ENCODE measurements at regions not wholly inside any gene's neighbourhood (a gene's known extent, or its start where the extent isn't known, plus 50 kb on each side); places are given as distances from the start of the nearest gene placed in this dataset.

- CTCF ChIA-PET, result no interaction called here
- Histone ChIP-seq H3K4me3 (ENCODE audit: control insufficient read depth in 1 of 2, extremely low read depth in 1 of 2, low read length in 1 of 2) (no peak overlapping the region), H3K9me3 (no peaks in the 10 kb centered on the region), H3K4me1 (ENCODE audit: control insufficient read depth in 1 of 2, extremely low read depth in 1 of 2, insufficient read depth in 2 of 2, low read length in 2 of 2) (no peaks in the 10 kb centered on the region), H3K36me3 (ENCODE audit: control insufficient read depth in 2 of 2, extremely low read depth in 1 of 2, insufficient read depth in 1 of 2, low read length in 1 of 2) (no peaks in the 10 kb centered on the region), H3K27me3 (replicated peaks in 1 of 2; ENCODE audit: control insufficient read depth in 2 of 2, extremely low read depth in 1 of 2, insufficient read depth in 2 of 2, low read length in 1 of 2) (no peaks in the 10 kb centered on the region), H3K27ac (ENCODE audit: low read length) (no peak overlapping the region)
- no peak overlapping the region for H3K27ac Mint-ChIP-seq
- peaks cover 0 to 3% (median 3%) of the 10 kb centered on the region in 3 donors for H3K9me3 Mint-ChIP-seq
- H3K4me3 Mint-ChIP-seq, result no peak overlapping the region
- DNase-seq (no peak), ATAC-seq (replicated peaks in 1 of 4) (no peak)
- no peaks in the 10 kb centered on the region for H3K36me3 Mint-ChIP-seq
- H3K4me1 Mint-ChIP-seq, result no peaks in the 10 kb centered on the region
- WGBS (ENCODE audit: insufficient coverage), result 94% methylated on average over 2 of the region's 3 CpGs
- POLR2A ChIA-PET, result no interaction called here
- H3K27me3 Mint-ChIP-seq, result no peaks in the 10 kb centered on the region
Observed at GRCh38 chr14:43183916-43184315, 1323.2 kb downstream of the FSCB start.

- H3K9me3 ChIP-seq, result peaks cover 3% of the 10 kb centered on the region
- no peak overlapping the region for H3K27ac Mint-ChIP-seq
- no peaks in the 10 kb centered on the region for H3K36me3 Mint-ChIP-seq
- no peaks in the 10 kb centered on the region for H3K27me3 ChIP-seq (replicated peaks in 1 of 2; ENCODE audit: control insufficient read depth in 2 of 2, extremely low read depth in 1 of 2, insufficient read depth in 2 of 2, low read length in 1 of 2)
- H3K4me1 ChIP-seq (ENCODE audit: control insufficient read depth in 1 of 2, extremely low read depth in 1 of 2, insufficient read depth in 2 of 2, low read length in 2 of 2), result no peaks in the 10 kb centered on the region
- H3K4me3 Mint-ChIP-seq, result no peak overlapping the region
- no peak overlapping the region for H3K4me3 ChIP-seq (ENCODE audit: control insufficient read depth in 1 of 2, extremely low read depth in 1 of 2, low read length in 1 of 2)
- no peaks in the 10 kb centered on the region for H3K36me3 ChIP-seq (ENCODE audit: control insufficient read depth in 2 of 2, extremely low read depth in 1 of 2, insufficient read depth in 1 of 2, low read length in 1 of 2)
- H3K27ac ChIP-seq (ENCODE audit: low read length), result no peak overlapping the region
- DNase-seq (no peak), ATAC-seq (replicated peaks in 1 of 4) (no peak)
- no peaks in the 10 kb centered on the region for H3K27me3 Mint-ChIP-seq
- H3K4me1 Mint-ChIP-seq, result no peaks in the 10 kb centered on the region
- ChIA-PET POLR2A (no interaction called here), CTCF (no interaction called here)
- H3K9me3 Mint-ChIP-seq, result peaks cover 0 to 17% (median 7%) of the 10 kb centered on the region in 3 donors
- WGBS (ENCODE audit: insufficient coverage), result 50% methylated on average over 1 of the region's 2 CpGs
Observed at GRCh38 chr14:43175896-43176295, 1331.2 kb downstream of the FSCB start.

GRCh38 chr14:43172899-43173548 is 1334.1 kb downstream of the FSCB start:
- Mint-ChIP-seq H3K4me1 (no peaks in the 10 kb centered on the region), H3K36me3 (no peaks in the 10 kb centered on the region), H3K9me3 (peaks cover 0 to 16% (median 7%) of the 10 kb centered on the region in 3 donors), H3K4me3 (no peak overlapping the region), H3K27ac (no peak overlapping the region), H3K27me3 (no peaks in the 10 kb centered on the region)
- Histone ChIP-seq H3K4me1 (ENCODE audit: control insufficient read depth in 1 of 2, extremely low read depth in 1 of 2, insufficient read depth in 2 of 2, low read length in 2 of 2) (no peaks in the 10 kb centered on the region), H3K9me3 (peaks cover 3% of the 10 kb centered on the region), H3K4me3 (ENCODE audit: control insufficient read depth in 1 of 2, extremely low read depth in 1 of 2, low read length in 1 of 2) (no peak overlapping the region), H3K36me3 (ENCODE audit: control insufficient read depth in 2 of 2, extremely low read depth in 1 of 2, insufficient read depth in 1 of 2, low read length in 1 of 2) (no peaks in the 10 kb centered on the region), H3K27me3 (replicated peaks in 1 of 2; ENCODE audit: control insufficient read depth in 2 of 2, extremely low read depth in 1 of 2, insufficient read depth in 2 of 2, low read length in 1 of 2) (no peaks in the 10 kb centered on the region), H3K27ac (ENCODE audit: low read length) (no peak overlapping the region)
- POLR2A ChIA-PET, result no interaction called here
- ATAC-seq (replicated peaks in 1 of 4) (no peak), DNase-seq (no peak)
- CTCF ChIA-PET, result no interaction called here

- CTCF ChIA-PET, result no interaction called here
- no peak overlapping the region for H3K4me3 ChIP-seq (ENCODE audit: control insufficient read depth in 1 of 2, extremely low read depth in 1 of 2, low read length in 1 of 2)
- Mint-ChIP-seq H3K27ac (no peak overlapping the region), H3K36me3 (no peaks in the 10 kb centered on the region), H3K4me1 (no peaks in the 10 kb centered on the region), H3K4me3 (no peak overlapping the region), H3K27me3 (no peaks in the 10 kb centered on the region), H3K9me3 (peaks cover 3 to 16% (median 9%) of the 10 kb centered on the region in 3 donors)
- H3K4me1 ChIP-seq (ENCODE audit: control insufficient read depth in 1 of 2, extremely low read depth in 1 of 2, insufficient read depth in 2 of 2, low read length in 2 of 2), result no peaks in the 10 kb centered on the region
- ATAC-seq (replicated peaks in 1 of 4) (no peak), DNase-seq (no peak)
- no CpG with 5 or more reads among the region's 2 CpGs for WGBS (ENCODE audit: insufficient coverage)
- no peaks in the 10 kb centered on the region for H3K27me3 ChIP-seq (replicated peaks in 1 of 2; ENCODE audit: control insufficient read depth in 2 of 2, extremely low read depth in 1 of 2, insufficient read depth in 2 of 2, low read length in 1 of 2)
- H3K36me3 ChIP-seq (ENCODE audit: control insufficient read depth in 2 of 2, extremely low read depth in 1 of 2, insufficient read depth in 1 of 2, low read length in 1 of 2), result no peaks in the 10 kb centered on the region
- POLR2A ChIA-PET, result no interaction called here
- H3K27ac ChIP-seq (ENCODE audit: low read length), result no peak overlapping the region
- H3K9me3 ChIP-seq, result peaks cover 6% of the 10 kb centered on the region
Observed at GRCh38 chr14:43169722-43170121, 1337.4 kb downstream of the FSCB start.

GRCh38 chr14:43168371-43168925 is 1338.6 kb downstream of the FSCB start:
- Histone ChIP-seq H3K27ac (ENCODE audit: low read length) (no peak overlapping the region), H3K4me3 (ENCODE audit: control insufficient read depth in 1 of 2, extremely low read depth in 1 of 2, low read length in 1 of 2) (no peak overlapping the region), H3K36me3 (ENCODE audit: control insufficient read depth in 2 of 2, extremely low read depth in 1 of 2, insufficient read depth in 1 of 2, low read length in 1 of 2) (no peaks in the 10 kb centered on the region), H3K9me3 (peaks cover 6% of the 10 kb centered on the region), H3K27me3 (replicated peaks in 1 of 2; ENCODE audit: control insufficient read depth in 2 of 2, extremely low read depth in 1 of 2, insufficient read depth in 2 of 2, low read length in 1 of 2) (no peaks in the 10 kb centered on the region), H3K4me1 (ENCODE audit: control insufficient read depth in 1 of 2, extremely low read depth in 1 of 2, insufficient read depth in 2 of 2, low read length in 2 of 2) (no peaks in the 10 kb centered on the region)
- H3K9me3 Mint-ChIP-seq, result peaks cover 5 to 16% (median 9%) of the 10 kb centered on the region in 3 donors
- WGBS (ENCODE audit: insufficient coverage), result no CpG with 5 or more reads among the region's 1 CpG
- ATAC-seq (replicated peaks in 1 of 4) (no peak), DNase-seq (no peak)
- H3K4me3 Mint-ChIP-seq, result no peak overlapping the region
- H3K27ac Mint-ChIP-seq, result no peak overlapping the region
- no peaks in the 10 kb centered on the region for H3K27me3 Mint-ChIP-seq
- CTCF ChIA-PET, result no interaction called here
- H3K4me1 Mint-ChIP-seq, result no peaks in the 10 kb centered on the region
- H3K36me3 Mint-ChIP-seq, result no peaks in the 10 kb centered on the region
- POLR2A ChIA-PET, result no interaction called here

GRCh38 chr14:43166163-43166562 is 1340.9 kb downstream of the FSCB start:
- Mint-ChIP-seq H3K4me3 (no peak overlapping the region), H3K27me3 (no peaks in the 10 kb centered on the region), H3K4me1 (no peaks in the 10 kb centered on the region), H3K9me3 (peaks cover 3 to 6% (median 5%) of the 10 kb centered on the region in 3 donors), H3K27ac (no peak overlapping the region), H3K36me3 (no peaks in the 10 kb centered on the region)
- DNase-seq (no peak), ATAC-seq (replicated peaks in 1 of 4) (no peak)
- WGBS (ENCODE audit: insufficient coverage), result no CpG with 5 or more reads among the region's 2 CpGs
- CTCF ChIA-PET, result no interaction called here
- H3K36me3 ChIP-seq (ENCODE audit: control insufficient read depth in 2 of 2, extremely low read depth in 1 of 2, insufficient read depth in 1 of 2, low read length in 1 of 2), result no peaks in the 10 kb centered on the region
- POLR2A ChIA-PET, result no interaction called here
- H3K27ac ChIP-seq (ENCODE audit: low read length), result no peak overlapping the region
- no peak overlapping the region for H3K4me3 ChIP-seq (ENCODE audit: control insufficient read depth in 1 of 2, extremely low read depth in 1 of 2, low read length in 1 of 2)
- peaks cover 4% of the 10 kb centered on the region for H3K9me3 ChIP-seq
- no peaks in the 10 kb centered on the region for H3K27me3 ChIP-seq (replicated peaks in 1 of 2; ENCODE audit: control insufficient read depth in 2 of 2, extremely low read depth in 1 of 2, insufficient read depth in 2 of 2, low read length in 1 of 2)
- no peaks in the 10 kb centered on the region for H3K4me1 ChIP-seq (ENCODE audit: control insufficient read depth in 1 of 2, extremely low read depth in 1 of 2, insufficient read depth in 2 of 2, low read length in 2 of 2)

- H3K27ac Mint-ChIP-seq, result no peak overlapping the region
- no peaks in the 10 kb centered on the region for H3K4me1 ChIP-seq (ENCODE audit: control insufficient read depth in 1 of 2, extremely low read depth in 1 of 2, insufficient read depth in 2 of 2, low read length in 2 of 2)
- DNase-seq (no peak), ATAC-seq (replicated peaks in 1 of 4) (no peak)
- no peaks in the 10 kb centered on the region for H3K27me3 Mint-ChIP-seq
- ChIA-PET POLR2A (no interaction called here), CTCF (no interaction called here)
- no peak overlapping the region for H3K4me3 ChIP-seq (ENCODE audit: control insufficient read depth in 1 of 2, extremely low read depth in 1 of 2, low read length in 1 of 2)
- no peaks in the 10 kb centered on the region for H3K36me3 Mint-ChIP-seq
- H3K27ac ChIP-seq (ENCODE audit: low read length), result no peak overlapping the region
- no peaks in the 10 kb centered on the region for H3K4me1 Mint-ChIP-seq
- H3K27me3 ChIP-seq (replicated peaks in 1 of 2; ENCODE audit: control insufficient read depth in 2 of 2, extremely low read depth in 1 of 2, insufficient read depth in 2 of 2, low read length in 1 of 2), result no peaks in the 10 kb centered on the region
- H3K9me3 ChIP-seq, result peaks cover 4% of the 10 kb centered on the region
- H3K36me3 ChIP-seq (ENCODE audit: control insufficient read depth in 2 of 2, extremely low read depth in 1 of 2, insufficient read depth in 1 of 2, low read length in 1 of 2), result no peaks in the 10 kb centered on the region
- no peak overlapping the region for H3K4me3 Mint-ChIP-seq
- H3K9me3 Mint-ChIP-seq, result peaks cover under 1 to 5% (median 2%) of the 10 kb centered on the region in 3 donors
- WGBS (ENCODE audit: insufficient coverage), result no CpG with 5 or more reads among the region's 2 CpGs
Observed at GRCh38 chr14:43165651-43166050, 1341.4 kb downstream of the FSCB start.
